ENCODE measurements at regions not wholly inside any gene's neighbourhood (a gene's known extent, or its start where the extent isn't known, plus 50 kb on each side); places are given as distances from the start of the nearest gene placed in this dataset.
"Not testable (repeated sequence)": the region's sequence is repeated elsewhere in the genome, so short reads cannot be mapped to it uniquely, and the experiment has no call there.

DNA sequence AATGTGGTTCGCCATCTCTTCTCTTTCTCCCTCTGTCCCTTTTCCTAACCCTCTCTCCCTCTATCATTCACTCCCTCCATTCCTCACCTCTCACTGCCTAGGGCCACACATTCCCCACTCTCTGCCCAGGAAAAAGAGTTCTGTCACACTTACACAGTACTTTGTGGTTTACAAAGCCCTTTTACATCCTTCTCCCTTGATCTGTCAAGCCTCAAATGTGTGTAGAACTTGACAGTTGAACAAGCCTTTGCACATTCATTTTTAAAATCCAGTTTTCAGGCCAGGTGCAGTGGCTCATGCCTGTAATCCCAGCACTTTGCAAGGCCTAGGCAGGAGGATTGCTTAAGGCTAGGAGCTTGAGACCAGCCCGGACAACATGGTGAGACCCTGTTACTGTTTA, 156.3 kb downstream of the VSIG4 start:
- no peak for DNase-seq

DNA sequence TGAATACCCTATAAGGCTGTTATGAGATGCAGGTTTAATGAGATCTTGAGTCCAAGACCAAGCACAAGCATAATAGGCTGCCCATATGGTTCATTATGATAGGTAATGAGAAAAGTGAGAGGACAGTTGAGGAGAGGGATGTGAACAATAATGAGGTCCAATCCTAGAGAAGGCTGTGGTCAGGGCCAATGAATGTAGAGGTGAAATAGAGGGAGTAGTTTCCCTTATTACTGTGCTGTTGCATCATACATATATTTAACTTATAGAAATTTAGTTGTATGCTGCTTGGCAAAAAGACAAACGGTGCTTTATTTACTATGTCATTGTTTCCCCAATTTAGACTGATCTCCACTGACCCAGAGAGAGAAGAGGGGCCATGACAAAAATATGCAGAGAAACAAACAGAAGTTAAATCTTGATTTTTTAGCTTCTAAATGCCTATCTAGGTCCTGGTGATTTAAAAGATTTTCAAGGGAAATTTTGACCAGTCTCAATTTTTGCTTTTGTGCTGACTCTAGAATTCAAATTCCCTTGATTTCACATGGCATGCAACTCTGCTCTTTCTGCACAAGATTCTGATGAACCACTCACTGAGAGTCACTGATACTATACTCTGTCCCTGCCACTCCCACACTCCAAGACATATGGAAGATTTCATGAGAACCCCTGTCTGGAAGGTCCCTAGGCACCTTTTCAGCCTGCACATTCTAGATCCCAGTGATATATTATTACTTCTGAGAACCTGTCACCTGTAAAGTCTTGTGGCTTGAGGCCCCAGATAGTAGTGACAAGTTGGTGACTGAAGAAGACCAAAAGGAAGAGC, 159.7 kb downstream of the VSIG4 start:
- no peak for DNase-seq

DNA sequence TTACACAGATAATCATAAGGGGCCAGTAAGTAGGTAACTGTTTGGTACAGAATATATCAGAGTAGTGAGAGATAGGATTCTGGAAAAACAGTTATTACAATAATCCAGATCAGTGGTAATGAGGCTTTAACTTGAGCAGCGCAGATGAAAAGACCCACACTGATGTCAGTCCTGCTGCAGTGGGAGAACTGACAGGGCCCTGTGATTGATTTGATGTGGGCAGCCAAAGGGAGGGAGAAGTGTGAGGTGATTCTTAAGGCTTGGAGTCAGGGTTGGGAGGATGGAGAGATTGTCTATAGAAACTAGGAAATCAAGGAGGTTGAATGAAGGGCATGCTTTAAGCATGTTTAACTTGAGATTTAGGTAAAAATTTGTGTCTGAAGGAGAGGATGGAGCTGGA, 161.4 kb downstream of the VSIG4 start:
- no peak for DNase-seq

DNA sequence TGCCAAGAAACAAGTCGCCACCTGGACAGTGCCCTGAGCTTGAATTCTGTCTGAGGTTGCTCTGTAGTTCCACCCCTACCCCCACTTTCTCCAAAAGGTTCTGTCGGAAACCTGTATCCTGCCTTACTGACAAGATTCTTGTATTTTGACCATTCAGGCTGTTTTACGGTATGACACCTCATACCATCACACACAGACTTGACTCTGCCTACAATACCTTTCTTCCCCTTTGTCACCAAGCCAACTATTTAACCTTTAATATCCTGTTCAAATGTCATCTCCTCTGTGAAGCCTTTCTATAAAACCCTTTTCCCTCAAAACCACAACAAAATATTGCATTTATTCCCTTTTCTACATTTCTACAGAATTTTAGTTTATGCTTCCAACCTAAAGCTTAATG, 161.9 kb downstream of the VSIG4 start:
- no peak for DNase-seq

DNA sequence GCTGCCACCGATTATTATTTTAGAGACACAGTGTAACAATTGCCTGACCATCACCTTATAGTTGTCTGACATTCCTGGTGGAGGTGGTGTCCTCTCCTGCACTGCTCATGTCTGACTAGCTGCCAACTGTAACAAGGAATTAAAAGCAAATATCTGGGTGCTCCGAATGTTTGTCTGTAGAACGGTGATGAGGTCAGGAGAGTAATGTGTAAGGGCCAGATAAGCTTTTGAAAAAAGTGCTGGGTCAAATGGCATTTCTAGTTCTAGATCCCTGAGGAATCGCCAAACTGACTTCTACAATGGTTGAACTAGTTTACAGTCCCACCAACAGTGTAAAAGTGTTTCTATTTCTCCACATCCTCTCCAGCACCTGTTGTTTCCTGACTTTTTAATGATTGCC, 164.3 kb downstream of the VSIG4 start:
- DNase-seq: not testable (repeated sequence)

DNA sequence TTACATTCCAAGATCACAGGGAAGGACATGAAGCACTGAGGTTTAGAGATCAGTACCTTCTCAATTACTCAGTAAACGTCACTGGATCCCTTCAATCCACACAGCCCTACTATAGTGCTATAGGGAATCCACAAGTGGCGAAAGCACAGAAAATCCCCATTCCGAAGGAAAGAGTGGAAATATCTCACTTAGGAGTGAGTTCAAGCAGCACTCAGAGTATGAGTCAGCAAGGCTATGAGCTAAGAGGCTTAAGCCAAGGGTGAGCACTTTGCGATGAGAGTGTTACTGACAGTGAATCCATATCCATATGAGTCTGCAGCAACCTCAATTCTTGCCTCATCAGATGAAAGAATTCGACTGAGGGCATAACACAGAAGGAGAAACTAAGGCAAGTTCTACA, 165.1 kb downstream of the VSIG4 start:
- no peak for DNase-seq

DNA sequence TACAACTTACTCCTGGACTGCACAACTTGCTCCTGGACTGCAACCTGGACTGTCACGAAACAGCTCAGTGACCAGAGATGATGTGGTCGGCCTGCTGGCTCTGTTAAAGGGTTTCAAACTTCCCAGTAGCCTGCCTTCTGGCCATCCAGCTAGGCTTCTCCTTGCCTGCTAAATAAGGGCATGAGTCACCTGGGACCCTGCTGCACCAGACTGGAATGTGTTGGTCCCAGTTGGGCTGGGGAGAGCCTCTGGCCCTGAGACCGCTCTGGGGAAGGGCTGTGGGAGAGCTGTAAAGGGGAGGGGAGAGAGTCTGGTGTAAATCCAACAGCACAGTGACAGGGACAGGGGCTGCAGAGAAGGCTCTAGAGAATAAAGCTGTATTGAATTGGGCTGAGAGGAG, 165.8 kb downstream of the VSIG4 start:
- no peak for DNase-seq

DNA sequence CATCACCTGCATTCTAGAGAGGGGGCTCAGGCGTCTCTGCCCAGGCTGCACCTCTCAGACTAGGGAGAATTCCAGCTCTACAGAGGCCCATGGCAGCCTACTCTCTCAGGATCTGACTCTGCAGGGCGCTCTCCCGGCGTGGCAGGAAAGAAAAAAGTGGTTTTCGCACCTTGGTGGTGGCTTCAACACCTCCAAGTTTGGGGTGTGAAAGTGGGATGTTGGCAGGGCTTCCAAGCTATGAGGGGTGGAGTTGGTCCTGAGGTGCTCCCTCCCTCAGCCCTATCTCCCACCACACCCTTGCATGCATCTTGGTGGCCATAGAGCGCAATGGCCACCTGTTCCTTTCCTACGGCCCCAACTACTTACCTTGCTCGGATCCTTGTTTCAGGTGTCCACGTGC, 166.5 kb downstream of the VSIG4 start:
- no peak for DNase-seq

DNA sequence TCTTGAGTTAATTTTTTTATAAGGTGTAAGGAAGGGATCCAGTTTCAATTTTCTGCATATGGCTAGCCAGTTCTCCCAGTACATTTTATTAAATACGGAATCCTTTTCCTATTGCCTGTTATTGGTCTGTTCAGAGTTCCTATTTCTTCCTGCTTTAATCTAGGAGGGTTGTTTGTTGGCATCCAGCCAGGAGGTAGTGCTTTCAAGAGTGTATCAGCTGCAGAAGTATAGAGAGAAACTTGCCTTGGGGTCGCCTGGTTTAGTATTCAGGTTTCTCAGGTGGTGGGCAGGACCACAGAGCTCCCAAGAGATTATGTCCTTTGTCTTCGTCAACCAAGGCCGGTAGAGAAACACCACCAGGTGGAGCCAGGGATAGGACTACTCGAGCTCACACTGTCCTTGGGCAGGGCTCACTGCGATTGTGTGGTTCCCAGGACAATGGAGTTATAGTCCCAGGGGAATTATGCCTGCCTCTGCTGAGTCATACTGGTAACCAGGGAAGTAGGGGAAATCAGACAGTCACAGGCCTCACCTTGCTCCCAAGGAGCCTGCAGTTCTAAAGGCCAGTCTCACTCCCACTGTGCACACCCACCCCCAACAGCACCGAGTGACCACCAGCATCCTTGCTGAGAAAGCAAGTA, 168.1 kb downstream of the VSIG4 start:
- no peak for DNase-seq

DNA sequence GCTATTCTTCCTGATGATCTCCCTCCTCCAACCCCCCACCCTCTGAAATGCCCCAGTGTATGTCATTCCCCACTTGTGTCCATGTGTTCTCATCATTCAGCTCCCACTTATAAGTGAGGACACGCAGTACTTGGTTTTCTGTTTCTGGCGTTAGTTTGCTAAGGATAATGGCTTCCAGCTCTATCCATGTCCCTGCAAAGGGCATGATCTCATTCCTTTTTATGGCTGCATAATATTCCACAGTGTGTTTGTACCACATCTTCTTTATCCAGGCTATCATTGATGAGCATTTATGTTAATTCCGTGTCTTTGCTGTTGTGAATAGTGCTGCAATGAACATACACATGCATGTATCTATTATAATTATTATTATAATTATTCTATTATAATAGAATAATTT, 169.3 kb downstream of the VSIG4 start:
- not testable (repeated sequence) for DNase-seq

DNA sequence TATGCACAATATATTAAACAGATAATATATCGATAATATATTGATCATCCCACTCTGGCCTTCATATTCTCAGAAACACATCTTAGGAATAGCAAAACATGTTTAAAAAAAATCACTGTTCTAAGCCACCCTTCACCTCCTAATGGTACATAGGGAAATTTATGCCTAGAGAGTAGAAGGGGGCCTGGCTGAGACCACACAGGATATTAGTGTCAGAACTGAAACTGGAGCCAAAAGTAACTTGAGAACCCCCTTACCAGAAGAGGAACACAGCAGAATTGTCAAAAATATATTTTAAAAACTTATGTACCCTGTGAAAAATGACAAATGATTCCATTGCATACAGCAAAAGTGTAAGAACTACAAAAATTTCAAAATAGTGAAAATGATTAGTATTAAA, 173.1 kb downstream of the VSIG4 start:
- DNase-seq: no peak

DNA sequence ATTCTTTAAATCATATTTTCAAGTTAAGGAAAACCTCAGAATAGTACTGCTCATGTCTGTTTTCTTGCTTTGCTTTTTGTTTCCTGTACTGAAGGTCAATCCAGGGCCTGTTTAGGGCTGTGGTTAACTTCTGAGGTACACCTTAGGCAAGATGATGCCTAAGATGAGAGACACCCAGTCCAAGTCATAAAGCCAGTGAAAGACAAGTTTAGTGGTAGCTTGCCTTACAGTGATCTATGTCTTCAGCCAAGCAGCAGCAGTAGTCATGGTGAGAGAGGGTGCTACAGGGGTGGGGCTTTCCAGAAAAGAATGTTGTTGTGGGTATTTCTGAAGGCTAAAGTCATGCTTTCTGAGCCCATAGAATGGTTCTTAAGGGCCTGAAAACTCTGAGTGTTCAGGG, 173.7 kb downstream of the VSIG4 start:
- DNase-seq: no peak

DNA sequence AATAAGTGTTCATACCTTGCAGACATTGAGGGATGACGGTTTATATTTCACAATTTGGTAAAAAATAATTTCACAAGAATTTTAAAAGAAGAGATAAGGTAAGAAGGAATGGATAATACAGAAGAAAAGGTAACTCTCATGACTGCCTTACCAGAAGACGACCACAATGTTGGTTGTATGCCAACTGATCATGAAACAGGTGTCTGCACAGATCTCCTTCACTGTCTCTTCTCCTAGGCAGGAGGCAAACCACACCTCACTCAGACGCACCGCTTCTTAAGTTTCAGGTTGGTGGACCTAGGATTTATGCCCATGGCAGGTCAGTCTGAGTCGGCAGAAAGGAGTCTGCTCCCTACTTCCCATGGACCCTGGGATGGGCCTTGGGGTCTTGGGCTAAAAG, 177.2 kb downstream of the VSIG4 start:
- no peak for DNase-seq

DNA sequence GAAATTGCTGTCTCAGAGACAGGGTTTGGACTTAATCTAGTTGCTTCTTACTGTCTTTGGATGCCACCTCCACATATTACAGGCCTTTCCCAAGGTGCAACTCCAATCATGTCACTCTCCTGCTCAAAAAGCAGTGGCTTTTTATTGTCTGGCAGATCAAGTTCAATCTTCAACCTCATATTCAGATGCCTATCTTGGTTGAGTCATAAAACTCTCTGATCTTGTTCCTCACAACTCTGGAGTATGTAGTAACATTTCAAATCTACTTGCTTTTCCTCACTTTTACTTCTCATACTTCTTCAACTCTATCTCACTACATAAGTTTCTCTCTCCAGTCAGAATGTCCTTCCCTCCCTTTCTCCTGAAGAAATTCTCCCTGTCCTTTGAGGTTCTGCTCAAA, 180.6 kb downstream of the VSIG4 start:
- DNase-seq: no peak

DNA sequence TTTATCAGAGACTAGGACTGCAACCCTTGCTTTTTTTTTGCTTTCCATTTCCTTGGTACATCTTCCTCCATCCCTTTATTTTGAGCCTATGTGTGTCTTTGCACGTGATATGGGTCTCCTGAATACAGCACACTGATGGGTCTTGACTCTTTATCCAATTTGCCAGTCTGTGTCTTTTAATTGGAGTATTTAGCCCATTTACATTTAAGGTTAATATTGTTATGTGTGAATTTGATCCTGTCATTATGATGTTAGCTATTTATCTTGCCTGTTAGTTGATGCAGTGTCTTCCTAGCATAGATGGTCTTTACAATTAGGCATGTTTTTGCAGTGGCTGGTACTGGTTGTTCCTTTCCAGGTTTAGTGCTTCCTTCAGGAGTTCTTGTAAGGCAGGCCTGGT, 185.4 kb downstream of the VSIG4 start:
- DNase-seq: not testable (repeated sequence)

DNA sequence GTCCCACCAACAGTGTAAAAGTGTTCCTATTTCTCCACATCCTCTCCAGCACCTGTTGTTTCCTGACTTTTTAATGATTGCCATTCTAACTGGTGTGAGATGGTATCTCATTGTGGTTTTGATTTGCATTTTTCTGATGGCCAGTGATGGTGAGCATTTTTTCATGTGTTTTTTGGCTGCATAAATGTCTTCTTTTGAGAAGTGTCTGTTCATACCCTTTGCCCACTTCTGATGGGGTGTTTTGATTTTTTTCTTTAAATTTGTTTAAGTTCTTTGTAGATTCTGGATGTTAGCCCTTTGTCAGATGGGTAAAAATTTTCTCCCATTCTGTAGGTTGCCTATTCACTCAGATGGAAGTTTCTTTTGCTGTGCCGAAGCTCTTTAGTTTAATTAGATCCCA, 183.9 kb downstream of the MSN start:
- not testable (repeated sequence) for DNase-seq

DNA sequence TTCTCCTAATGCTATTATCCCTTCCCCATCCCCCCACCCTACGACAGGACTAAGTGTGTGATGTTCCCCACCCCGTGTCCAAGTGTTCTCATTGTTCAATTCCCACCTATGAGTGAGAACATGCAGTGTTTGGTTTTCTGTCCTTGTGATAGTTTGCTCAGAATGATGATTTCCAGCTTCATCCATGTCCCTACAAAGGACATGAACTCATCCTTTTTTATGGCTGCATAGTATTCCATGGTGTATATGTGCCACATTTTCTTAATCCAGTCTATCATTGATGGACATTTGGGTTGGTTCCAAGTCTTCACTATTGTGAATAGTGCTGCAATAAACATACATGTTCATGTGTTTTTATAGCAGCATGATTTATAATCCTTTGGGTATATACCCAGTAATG, 183.4 kb downstream of the MSN start:
- DNase-seq: not testable (repeated sequence)

DNA sequence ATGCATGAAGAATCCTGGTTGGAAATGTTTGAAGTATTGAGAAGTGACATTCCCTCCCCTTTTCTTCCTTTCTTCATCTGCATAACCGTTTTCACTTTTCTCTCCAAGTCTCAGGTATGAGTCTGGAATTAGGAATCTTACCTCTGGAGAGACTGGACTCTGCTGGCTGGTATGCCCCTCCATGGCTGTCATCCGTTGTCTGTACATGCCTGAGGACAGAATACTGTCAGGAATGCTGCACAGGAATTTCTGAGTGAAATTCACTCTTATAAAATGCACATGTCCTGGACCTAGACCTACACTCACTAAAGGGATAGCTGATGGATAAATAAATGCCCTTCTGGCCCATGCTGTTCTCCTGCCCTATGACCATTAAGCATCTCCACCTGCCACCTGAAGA, 179.5 kb downstream of the MSN start:
- no peak for DNase-seq

DNA sequence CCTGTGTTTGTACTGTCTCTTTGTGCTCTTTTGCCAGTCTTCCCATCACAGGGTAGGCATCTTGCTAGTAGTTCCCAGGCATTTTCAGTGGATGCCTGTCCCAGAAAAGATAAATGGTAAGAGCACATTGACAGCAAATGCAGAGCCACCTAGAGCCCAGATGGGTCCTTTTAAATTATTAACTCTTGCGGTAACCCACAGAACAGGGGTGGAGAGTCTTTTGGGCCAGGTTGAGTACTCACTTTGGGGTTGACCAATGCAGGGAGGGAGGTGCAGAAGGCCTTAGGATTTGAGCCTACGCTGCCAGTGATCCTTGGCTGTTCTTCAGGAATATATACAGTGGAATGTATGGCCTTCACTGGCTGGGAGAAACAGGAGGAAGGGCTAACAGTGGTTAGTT, 173.8 kb downstream of the MSN start:
- no peak for DNase-seq

DNA sequence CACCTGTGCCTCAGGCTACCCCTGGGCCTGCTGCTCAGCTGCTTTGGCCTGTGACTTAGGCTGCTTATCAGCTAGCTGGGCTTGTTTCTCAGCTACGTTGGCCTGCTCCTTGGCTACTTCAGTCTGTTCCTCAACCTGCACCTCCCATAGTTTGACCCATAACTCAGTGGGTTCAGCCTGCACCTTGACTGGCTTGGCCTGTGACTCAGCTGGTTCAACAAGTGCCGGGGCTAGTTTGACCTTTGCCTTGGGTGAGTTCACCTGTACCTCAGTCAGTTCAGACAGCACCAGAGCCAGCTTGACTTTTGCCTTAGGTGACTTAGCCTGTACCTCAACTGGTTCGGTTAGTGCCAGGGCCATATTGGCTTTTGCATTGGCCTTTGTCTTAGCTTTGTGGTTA, 171.2 kb downstream of the MSN start:
- no peak for DNase-seq

DNA sequence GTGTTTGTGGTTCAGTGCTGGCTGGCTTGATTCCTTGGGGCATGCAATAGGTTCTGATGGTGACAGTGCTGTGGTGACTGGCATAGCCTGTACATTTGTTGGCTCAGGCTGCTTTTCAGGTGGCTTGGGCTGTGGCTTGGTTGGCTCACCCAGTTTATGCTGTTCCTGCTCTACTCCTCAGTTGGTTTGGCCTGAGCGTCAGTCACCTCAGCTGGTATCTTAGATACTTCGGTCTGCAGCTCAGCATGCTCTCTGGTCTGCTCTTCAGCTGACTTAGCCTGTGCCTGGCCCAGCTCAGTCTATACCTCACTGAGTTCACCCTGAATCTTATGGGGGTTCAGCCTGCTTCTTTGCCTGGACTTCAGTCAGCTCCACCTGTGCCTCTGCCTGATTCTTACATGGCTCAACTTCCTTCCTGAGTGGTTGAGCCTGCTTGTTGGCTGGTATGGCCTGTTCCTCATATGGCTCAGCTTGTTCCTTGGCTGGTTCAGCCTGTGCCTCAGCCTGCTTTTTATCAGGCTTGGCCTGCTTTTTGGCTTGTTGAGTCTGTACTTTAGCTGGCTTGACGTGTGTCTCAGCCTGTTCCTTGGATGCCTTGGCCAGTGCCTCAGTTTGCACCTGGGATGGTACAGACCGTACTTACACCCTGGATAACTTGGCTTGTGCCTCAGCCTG, 170.6 kb downstream of the MSN start:
- no peak for DNase-seq

DNA sequence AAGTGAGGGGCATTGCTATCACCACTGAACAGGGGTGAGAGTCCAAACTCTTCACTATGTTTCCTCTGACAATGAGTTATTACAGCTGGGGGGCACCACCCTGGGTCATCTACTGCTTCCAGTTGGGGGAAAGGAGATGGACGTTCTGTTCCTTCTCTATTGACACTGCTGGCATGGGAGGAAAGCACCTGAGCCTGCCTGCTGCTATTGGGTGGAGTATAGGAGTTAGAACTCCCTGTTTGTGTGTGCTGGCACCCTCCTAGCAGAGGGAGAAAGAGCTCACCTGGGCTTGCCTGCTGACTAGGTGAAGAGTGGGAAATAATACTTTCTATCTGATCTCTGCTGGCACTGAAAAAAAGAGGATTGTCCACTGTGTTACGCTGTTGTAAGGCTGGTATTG, 163.8 kb downstream of the MSN start:
- no peak for DNase-seq

DNA sequence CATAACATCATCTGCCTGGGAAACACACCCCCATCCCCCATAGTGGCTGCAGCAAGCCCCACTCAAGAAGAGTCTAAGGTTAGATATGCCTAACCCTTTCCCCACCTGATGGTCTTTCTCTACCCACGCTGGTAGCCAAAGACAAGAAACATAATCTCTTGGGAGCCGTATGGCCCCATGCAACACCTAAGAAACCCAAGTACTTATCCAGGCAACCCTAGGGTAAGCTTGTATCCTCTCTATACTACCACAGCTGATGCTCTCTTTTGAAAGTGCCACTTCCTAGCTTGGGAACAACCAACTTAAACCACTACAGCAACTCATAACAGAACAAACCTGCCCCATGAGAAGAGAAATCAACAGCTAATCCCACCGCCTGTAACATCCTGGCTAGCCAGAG, 161.1 kb downstream of the MSN start:
- DNase-seq: no peak

Data from nucleus accumbens (tissue), 56 donors.